ENCODE measurements at regions not wholly inside any gene's neighbourhood (a gene's known extent, or its start where the extent isn't known, plus 50 kb on each side); places are given as distances from the start of the nearest gene placed in this dataset.

- H3K27ac Mint-ChIP-seq (ENCODE audit: unreplicated experiment): no peak overlapping the region
- peaks cover 12% of the 10 kb centered on the region for H3K4me1 Mint-ChIP-seq
- H3K27me3 Mint-ChIP-seq (ENCODE audit: low read depth): peaks cover 2% of the 10 kb centered on the region
- DNase-seq (ENCODE audit: low read depth, low spot score): no peak
- H3K4me3 Mint-ChIP-seq: no peak overlapping the region
- H3K36me3 Mint-ChIP-seq (ENCODE audit: low read depth): peaks cover 2% of the 10 kb centered on the region
- TF ChIP-seq, protein P1, sequence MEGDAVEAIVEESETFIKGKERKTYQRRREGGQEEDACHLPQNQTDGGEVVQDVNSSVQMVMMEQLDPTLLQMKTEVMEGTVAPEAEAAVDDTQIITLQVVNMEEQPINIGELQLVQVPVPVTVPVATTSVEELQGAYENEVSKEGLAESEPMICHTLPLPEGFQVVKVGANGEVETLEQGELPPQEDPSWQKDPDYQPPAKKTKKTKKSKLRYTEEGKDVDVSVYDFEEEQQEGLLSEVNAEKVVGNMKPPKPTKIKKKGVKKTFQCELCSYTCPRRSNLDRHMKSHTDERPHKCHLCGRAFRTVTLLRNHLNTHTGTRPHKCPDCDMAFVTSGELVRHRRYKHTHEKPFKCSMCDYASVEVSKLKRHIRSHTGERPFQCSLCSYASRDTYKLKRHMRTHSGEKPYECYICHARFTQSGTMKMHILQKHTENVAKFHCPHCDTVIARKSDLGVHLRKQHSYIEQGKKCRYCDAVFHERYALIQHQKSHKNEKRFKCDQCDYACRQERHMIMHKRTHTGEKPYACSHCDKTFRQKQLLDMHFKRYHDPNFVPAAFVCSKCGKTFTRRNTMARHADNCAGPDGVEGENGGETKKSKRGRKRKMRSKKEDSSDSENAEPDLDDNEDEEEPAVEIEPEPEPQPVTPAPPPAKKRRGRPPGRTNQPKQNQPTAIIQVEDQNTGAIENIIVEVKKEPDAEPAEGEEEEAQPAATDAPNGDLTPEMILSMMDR (conservative IDR thresholded peaks at IDR 0.05): no peak
- peaks cover 9% of the 10 kb centered on the region for H3K9me3 Mint-ChIP-seq
These were observed 116.0 kb downstream of the TENT4A start for GRCh38 chr5:6829150-6829784.

DNA sequence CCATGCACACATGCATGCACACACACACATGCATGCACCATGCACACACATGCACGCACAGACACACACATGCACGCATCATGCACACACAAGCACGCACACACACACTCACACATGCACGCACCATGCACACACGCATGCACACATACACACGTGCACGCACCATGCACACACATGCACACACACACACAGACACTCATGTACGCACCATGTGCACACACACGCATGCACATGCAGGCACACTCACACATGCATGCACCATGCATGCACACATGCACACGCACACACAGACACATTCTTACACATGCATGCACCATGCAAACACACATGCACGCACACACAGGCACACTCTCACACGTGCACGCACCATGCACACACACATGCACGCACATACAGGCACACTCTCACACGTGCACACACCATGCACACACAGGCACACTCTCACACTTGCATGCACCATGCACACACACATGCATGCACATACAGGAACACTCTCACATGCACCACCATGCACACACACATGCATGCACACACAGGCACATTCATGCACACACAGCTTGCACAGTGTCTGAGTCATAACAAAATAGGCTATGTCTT lies 117.5 kb downstream of the TENT4A start:
- DNase-seq (ENCODE audit: low read depth, low spot score): no peak
- Mint-ChIP-seq H3K9me3 (peaks cover 16% of the 10 kb centered on the region), H3K4me1 (peaks cover 9% of the 10 kb centered on the region), H3K27ac (ENCODE audit: unreplicated experiment) (no peak overlapping the region), H3K4me3 (no peak overlapping the region), H3K36me3 (ENCODE audit: low read depth) (peaks cover 2% of the 10 kb centered on the region), H3K27me3 (ENCODE audit: low read depth) (peaks cover 2% of the 10 kb centered on the region)
- TF ChIP-seq, protein P1 (conservative IDR thresholded peaks at IDR 0.05): no peak

DNA sequence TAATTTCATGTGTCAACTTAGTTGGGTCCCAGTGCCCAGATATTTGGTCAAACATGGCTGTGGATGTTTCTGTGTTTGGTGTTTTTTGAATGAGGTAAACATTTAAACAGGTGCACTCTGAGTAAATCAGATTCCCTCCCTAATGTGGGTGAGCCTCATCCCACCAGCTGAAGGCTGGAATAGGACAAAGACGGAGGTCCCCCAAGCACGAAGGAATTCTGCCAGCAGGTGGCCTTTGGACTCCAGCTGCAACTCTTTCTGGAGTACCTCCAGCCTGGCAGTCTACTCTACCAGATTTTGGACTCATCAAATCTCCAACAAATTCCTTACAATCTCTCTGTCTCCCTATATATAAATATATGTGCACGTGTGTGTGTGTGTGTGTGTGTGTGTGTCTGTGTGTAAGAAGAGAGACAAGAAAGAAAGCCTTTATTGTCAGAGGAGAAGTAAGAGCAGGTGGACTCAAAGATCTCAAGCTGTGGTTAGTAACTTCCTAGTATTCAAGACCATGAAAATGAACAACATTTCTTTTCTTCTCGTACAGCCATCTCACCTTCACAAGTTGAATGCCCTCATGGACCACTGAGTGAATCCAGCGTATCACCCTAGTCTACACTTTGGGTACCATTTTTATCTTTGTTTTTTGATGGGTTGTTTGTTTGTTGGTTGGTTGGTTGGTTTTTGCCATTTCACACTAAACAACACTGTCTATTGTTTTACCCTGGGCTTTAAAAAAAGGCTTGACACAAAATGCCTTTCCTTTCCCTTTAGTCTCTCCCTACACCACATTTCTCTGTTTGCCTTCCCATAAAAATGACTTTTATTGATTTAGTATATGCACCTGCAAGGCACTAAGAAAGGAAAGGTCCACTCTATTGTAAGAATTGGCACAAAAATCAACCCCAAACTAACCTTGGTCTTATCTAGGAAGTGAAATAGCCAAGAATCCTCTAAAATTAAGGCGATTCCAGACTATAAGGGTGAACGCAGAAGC lies 118.7 kb downstream of the TENT4A start:
- Mint-ChIP-seq H3K27ac (ENCODE audit: unreplicated experiment) (no peak overlapping the region), H3K4me3 (no peak overlapping the region), H3K9me3 (peaks cover 19% of the 10 kb centered on the region), H3K36me3 (ENCODE audit: low read depth) (peaks cover 2% of the 10 kb centered on the region), H3K4me1 (no peaks in the 10 kb centered on the region), H3K27me3 (ENCODE audit: low read depth) (peaks cover 2% of the 10 kb centered on the region)
- TF ChIP-seq, protein P1 (conservative IDR thresholded peaks at IDR 0.05): no peak
- no peak for DNase-seq (ENCODE audit: low read depth, low spot score)

GRCh38 chr5:6832994-6833393 lies 119.8 kb downstream of the TENT4A start:
- DNase-seq (ENCODE audit: low read depth, low spot score): no peak
- Mint-ChIP-seq H3K4me1 (no peaks in the 10 kb centered on the region), H3K27ac (ENCODE audit: unreplicated experiment) (no peak overlapping the region), H3K4me3 (no peak overlapping the region), H3K36me3 (ENCODE audit: low read depth) (peaks cover 2% of the 10 kb centered on the region), H3K9me3 (peaks cover 19% of the 10 kb centered on the region), H3K27me3 (ENCODE audit: low read depth) (peaks cover 2% of the 10 kb centered on the region)
- TF ChIP-seq, protein P1 (conservative IDR thresholded peaks at IDR 0.05): no peak

GRCh38 chr5:6833406-6833805 lies 120.2 kb downstream of the TENT4A start:
- H3K9me3 Mint-ChIP-seq: peaks cover 19% of the 10 kb centered on the region
- TF ChIP-seq, protein P1 (conservative IDR thresholded peaks at IDR 0.05): no peak
- no peak for DNase-seq (ENCODE audit: low read depth, low spot score)
- peaks cover 2% of the 10 kb centered on the region for H3K27me3 Mint-ChIP-seq (ENCODE audit: low read depth)
- H3K4me3 Mint-ChIP-seq: no peak overlapping the region
- H3K36me3 Mint-ChIP-seq (ENCODE audit: low read depth): peaks cover 2% of the 10 kb centered on the region
- H3K27ac Mint-ChIP-seq (ENCODE audit: unreplicated experiment): no peak overlapping the region
- H3K4me1 Mint-ChIP-seq: no peaks in the 10 kb centered on the region
